ENCODE measurements at regions not wholly inside any gene's neighbourhood (a gene's known extent, or its start where the extent isn't known, plus 50 kb on each side); places are given as distances from the start of the nearest gene placed in this dataset.

- TF ChIP-seq, protein P1, sequence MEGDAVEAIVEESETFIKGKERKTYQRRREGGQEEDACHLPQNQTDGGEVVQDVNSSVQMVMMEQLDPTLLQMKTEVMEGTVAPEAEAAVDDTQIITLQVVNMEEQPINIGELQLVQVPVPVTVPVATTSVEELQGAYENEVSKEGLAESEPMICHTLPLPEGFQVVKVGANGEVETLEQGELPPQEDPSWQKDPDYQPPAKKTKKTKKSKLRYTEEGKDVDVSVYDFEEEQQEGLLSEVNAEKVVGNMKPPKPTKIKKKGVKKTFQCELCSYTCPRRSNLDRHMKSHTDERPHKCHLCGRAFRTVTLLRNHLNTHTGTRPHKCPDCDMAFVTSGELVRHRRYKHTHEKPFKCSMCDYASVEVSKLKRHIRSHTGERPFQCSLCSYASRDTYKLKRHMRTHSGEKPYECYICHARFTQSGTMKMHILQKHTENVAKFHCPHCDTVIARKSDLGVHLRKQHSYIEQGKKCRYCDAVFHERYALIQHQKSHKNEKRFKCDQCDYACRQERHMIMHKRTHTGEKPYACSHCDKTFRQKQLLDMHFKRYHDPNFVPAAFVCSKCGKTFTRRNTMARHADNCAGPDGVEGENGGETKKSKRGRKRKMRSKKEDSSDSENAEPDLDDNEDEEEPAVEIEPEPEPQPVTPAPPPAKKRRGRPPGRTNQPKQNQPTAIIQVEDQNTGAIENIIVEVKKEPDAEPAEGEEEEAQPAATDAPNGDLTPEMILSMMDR (IDR thresholded peaks at IDR 0.05): no peak
- H3K36me3 Mint-ChIP-seq (ENCODE audit: low read depth): no peaks in the 10 kb centered on the region
- DNase-seq (no peak), ATAC-seq (no peak)
- H3K9me3 Mint-ChIP-seq: no peaks in the 10 kb centered on the region
- ChIA-PET CTCF (no interaction called here), POLR2A (no interaction called here)
- H3K4me1 Mint-ChIP-seq (ENCODE audit: low read depth): no peaks in the 10 kb centered on the region
- peaks cover 13% of the 10 kb centered on the region for H3K27me3 Mint-ChIP-seq
- no peak overlapping the region for H3K27ac Mint-ChIP-seq
- H3K4me3 Mint-ChIP-seq: no peak overlapping the region
- intact Hi-C loops (cut with micrococcal nuclease): no loop called here
These were observed 180.0 kb downstream of the USP12 start for GRCh38 chr13:26991508-26992181.

DNA sequence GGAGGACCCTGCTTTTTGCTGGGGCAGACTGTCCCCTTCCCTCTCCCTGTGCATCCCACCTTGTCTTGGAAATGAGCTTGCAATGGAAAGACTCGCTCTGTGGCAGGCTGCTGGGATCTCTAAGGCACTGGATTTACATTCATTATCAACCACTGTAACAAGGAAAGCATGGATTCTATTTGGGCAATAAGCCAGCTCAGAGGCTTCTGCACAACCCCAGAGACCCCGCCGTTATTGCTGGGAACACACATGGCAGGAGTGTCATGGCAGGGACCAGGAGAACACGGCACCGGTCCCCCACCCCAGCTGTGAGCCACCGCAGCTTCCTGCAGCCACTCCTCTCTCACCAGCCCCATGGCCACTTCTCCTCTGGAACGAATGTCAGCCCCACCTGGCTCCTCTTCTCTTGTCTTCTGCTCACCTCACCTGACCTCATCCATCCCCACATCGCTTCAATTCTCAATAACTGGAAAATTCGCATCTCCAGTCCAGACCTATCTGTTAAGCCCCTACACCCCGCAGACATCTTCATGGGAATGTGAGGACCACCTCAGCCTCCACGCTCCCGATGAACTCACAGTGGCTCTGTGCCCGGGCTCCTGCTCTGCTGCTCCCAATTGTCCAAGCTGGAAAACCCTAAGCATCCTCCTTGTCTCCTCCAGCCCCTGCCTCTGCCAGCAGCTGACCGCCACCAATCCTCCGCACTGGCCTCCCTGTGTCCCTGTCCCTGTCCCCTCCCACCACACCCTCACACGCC, 181.5 kb downstream of the USP12 start:
- H3K36me3 Mint-ChIP-seq (ENCODE audit: low read depth): no peaks in the 10 kb centered on the region
- H3K27me3 Mint-ChIP-seq: peaks cover 6% of the 10 kb centered on the region
- DNase-seq (no peak), ATAC-seq (no peak)
- no peak overlapping the region for H3K27ac Mint-ChIP-seq
- intact Hi-C loops (cut with micrococcal nuclease): no loop called here
- TF ChIP-seq, protein P1 (IDR thresholded peaks at IDR 0.05): no peak
- H3K4me3 Mint-ChIP-seq: no peak overlapping the region
- ChIA-PET CTCF (interaction anchor here (6.1 kb wide), 1 partner anchor 370 kb away, joined by 151 read pairs; no protein-coding TSS in a partner anchor), POLR2A (no interaction called here)
- H3K9me3 Mint-ChIP-seq: no peaks in the 10 kb centered on the region
- H3K4me1 Mint-ChIP-seq (ENCODE audit: low read depth): no peaks in the 10 kb centered on the region

- ATAC-seq (no peak), DNase-seq (no peak)
- ChIA-PET POLR2A (no interaction called here), CTCF (interaction anchor here (1.5 to 6.1 kb wide), 3 partner anchors 7 to 371 kb away, joined by 3 to 151 read pairs (median 4); no protein-coding TSS in a partner anchor)
- intact Hi-C loops (cut with micrococcal nuclease): no loop called here
- Mint-ChIP-seq H3K4me1 (ENCODE audit: low read depth) (no peaks in the 10 kb centered on the region), H3K27me3 (peaks cover 5% of the 10 kb centered on the region), H3K36me3 (ENCODE audit: low read depth) (no peaks in the 10 kb centered on the region), H3K4me3 (no peak overlapping the region), H3K9me3 (no peaks in the 10 kb centered on the region), H3K27ac (no peak overlapping the region)
- TF ChIP-seq, protein P1 (IDR thresholded peaks at IDR 0.05): no peak
These were observed 182.2 kb downstream of the USP12 start for GRCh38 chr13:26989261-26989956.

DNA sequence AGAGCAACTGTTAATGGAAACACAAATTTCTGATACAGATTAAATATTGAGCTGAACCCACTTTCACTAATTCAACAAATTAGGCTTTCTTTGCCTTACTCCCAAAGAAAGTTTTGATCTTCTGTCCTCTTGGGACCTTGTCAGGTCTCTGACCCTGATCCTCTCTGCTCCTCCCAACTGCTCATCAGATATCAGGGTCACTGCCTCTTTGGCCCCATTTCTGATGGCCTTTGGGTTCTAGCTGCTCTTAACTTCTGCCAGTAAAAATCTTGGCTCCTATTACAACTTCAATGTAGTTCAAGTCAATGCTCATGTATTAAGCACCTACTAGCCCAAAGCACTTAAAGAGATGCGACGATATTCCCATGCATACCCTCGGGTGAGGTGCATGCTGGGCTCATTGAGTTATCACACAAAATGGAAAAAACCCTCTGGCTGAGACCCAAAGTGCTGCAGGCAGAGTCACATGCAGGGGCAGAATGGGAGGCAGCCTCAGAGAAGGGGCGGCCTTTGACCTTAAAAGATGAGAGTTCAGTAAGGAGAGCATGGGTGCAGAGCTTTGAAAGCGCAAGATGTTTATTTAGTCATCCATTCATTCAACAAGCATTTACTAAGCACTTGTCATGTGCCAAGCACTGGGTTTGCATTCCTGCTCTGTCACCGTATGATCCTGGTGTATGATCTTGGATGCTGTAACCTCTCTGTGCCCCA, 183.4 kb downstream of the USP12 start:
- H3K36me3 Mint-ChIP-seq (ENCODE audit: low read depth): no peaks in the 10 kb centered on the region
- intact Hi-C loops (cut with micrococcal nuclease): no loop called here

More for the DNA sequence above, 183.4 kb downstream of the USP12 start:
- no peak overlapping the region for H3K27ac Mint-ChIP-seq
- no peak overlapping the region for H3K4me3 Mint-ChIP-seq
- TF ChIP-seq, protein P1 (IDR thresholded peaks at IDR 0.05): no peak
- H3K9me3 Mint-ChIP-seq: no peaks in the 10 kb centered on the region
- ChIA-PET CTCF (interaction anchor here (1.1 to 6.1 kb wide), 5 partner anchors 8 to 372 kb away, joined by 3 to 151 read pairs (median 4); no protein-coding TSS in a partner anchor), POLR2A (no interaction called here)
- peaks cover 10% of the 10 kb centered on the region for H3K27me3 Mint-ChIP-seq
- H3K4me1 Mint-ChIP-seq (ENCODE audit: low read depth): no peaks in the 10 kb centered on the region
- no peak for DNase-seq
- no peak for ATAC-seq

All from activated CD8-positive, alpha-beta T cell treated with anti-CD3 and anti-CD28 coated beads for 36 hours (primary cell).